SIG-M5 treated with dmso at 0.1 percent for 504 hours (cell line): ENCODE measurements at regions not wholly inside any gene's neighbourhood (a gene's known extent, or its start where the extent isn't known, plus 50 kb on each side); places are given as distances from the start of the nearest gene placed in this dataset.
"Not testable (repeated sequence)": the region's sequence is repeated elsewhere in the genome, so short reads cannot be mapped to it uniquely, and the experiment has no call there.

ENCODE experiments used
- DNase-seq: peaks from one replicate; lab custom pipeline; 2025; ENCODE audit not compliant: unreplicated experiment; lab: John Stamatoyannopoulos, UW

DNA sequence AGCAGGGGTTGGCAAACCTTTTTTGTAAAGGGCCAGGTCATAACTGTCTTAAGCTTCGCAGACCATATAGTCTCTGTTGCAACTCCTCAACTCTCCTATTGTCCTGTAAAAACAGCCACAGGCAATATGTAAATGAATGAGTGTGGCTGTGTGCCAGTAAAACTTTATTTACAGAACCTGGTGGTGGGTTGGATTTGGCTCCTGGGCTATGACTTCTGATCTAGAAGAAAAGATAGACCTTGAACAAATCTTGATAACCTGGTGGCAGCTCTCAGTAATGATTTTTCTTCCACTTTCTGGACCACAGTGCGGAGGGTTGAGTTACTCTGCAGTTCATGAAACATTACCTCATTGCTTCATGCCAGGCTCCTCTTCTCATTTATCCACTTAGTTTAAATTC, 139.3 kb downstream of the MYCN start:
- DNase-seq: no peak

GRCh38 chr2:16077601-16078000, 137.3 kb downstream of the MYCN start:
- no peak for DNase-seq

DNA sequence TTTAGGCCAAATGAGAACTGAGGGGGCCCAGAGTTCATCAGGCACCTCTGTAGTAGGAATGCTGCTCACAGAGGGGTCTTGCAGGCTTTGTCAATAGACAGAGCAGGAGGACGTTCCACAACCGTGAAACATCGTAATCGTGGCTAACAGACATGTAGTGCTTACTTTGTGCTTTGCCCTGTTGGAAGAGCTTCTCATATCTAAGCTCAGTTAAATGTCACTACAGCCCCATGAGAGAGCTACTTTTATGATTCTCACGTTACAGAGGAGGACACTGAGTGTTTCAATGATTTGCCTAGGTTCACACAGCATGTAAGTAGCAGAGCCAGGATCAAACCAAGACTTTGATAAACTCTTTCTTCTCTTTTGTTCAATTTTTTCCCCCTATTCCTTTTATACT, 136.6 kb downstream of the MYCN start:
- DNase-seq: no peak

GRCh38 chr2:16075045-16076012, 135.0 kb downstream of the MYCN start:
- DNase-seq: no peak

DNA sequence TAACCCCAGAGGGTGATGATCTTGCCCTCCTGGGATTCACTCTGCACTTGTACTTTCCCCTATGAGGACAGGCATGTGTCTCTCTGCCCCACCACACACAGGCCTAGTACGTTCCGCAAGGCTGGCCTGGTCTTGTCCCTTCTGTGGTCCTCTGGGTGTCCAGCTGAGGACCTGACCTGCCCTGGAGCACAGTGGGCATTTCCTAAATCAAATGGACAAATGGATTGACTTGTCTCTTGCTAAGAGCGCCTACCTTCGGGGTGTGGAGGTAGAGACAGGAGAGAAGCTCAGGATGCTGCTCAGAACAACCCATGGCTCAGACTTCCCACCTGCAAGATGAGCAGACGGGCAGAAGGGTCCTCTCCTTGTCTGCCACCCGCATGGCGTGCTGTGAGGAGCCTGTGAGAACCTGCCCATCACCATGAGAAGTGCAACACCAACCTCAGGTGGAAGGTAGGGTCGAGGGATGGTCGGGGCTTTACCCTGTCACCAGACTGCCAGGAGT, 133.6 kb downstream of the MYCN start:
- DNase-seq: no peak

DNA sequence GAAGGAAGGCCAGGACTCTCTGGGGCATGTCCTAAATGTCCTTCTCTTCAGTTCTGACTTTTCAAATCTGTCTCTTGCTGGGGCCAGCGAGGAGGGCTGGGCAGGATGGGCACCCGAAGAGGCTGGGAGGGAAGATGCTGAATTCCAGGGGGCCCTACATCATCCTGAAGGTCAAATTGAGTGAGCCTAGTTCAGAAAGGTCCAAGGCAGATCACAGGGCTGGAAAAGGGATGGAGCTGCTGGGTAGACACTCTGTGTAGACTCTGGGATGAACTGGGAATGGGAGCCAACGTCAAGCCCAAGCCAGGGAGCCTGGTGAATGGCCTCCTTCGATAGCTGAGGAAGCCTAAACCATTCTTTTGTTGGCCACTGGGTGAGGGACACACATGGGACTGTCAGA, 133.1 kb downstream of the MYCN start:
- no peak for DNase-seq

DNA sequence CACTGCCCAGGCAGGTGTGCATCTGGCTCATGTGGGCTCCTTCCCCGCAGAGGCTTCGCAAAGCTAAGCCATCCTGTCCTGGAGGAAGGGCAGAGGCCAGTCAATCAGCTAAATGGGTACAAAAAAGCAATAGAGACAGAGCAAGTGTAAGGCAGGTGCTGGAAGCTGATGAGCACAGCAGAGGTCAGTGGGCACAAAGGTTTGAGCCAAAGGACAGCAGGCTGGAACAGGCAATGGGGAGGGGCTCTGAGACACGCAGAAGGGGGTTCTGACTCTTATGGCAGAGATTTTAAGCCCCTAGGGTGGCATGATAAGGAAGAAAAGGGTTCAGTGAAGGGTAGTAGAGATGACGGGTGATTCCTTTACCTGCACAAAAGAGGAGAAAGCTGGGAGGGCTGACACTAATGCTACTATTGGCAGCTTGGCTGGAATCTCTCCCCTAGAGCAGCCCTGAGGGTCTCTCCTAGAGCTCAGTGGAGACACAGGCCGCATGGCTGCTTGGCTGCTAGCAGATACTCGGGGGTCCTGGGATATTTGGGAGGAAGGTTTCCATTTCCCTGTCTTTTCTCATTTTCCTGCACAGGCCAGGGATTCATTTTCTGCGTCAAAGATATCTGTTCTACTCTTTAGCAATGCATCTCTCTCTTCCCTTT, 132.4 kb downstream of the MYCN start:
- no peak for DNase-seq

DNA sequence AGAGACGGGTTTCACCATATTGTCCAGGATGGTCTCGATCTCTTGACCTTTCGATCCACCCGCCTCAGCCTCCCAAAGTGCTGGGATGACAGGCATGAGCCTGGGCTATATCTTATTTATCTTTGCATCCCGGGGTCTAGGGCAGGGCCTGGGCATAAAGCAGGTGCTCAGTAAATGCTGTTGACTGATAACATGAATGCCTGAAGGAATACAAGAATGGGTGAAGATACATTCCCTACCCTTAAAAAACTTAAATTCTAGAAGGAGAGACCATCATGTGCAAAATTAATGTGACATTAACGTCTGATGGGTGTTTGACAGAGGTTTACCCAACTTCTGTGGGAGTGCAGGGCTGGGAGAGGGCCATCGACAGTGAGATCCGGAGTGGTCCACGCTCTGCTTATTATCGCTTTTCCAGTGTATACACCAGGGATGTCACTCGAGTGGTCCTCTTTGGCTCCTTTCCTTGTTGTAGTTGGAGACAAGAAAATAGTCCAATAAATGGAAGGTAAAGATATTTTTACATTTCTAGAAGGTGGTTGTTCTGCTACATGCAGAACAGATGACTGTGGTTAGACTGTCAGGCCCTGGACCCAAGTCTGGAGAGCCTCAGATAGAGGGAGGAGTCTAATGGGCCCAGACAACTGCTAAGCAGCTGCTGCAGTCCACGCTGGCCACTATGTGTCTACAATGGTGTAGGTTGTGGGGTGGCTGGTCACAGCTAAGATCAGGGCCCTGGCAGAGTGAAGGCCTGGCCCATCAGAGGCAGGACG, 131.7 kb downstream of the MYCN start:
- DNase-seq: no peak

- no peak for DNase-seq
Observed at GRCh38 chr2:16071039-16071864, 130.9 kb downstream of the MYCN start.

DNA sequence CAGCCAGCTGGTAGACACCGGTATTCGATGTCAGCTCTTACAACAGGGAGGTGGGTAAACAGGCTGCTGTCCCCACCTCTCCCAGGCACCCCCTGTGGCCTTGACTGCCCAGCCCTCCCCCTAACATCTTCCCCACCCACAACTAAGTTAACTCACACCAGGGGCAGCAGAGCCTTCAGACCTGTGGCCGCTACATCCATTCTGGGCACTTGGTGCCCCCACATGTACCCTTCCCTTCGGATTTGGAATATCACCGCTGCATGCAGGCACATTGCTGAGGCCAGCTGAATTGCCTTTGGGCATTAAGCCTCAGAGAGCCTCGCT, 130.3 kb downstream of the MYCN start:
- no peak for DNase-seq

- no peak for DNase-seq
Observed at GRCh38 chr2:16069933-16070647, 129.7 kb downstream of the MYCN start.

DNA sequence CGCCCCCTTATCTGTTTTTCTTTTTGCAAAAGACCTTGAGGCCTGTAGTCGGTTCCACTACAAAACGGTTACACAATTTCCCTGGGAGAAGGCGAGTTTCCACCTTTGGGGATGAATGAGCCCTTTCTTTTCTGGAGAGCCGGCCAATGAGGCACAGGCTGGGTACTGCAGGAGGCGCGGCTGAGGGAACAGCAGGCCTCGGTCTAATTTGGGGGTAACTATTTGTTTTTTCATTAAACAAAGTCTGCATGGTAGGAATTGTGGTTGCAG, 129.2 kb downstream of the MYCN start:
- no peak for DNase-seq

GRCh38 chr2:16068552-16068940, 128.2 kb downstream of the MYCN start:
- no peak for DNase-seq

- DNase-seq: no peak
Observed at GRCh38 chr2:16067866-16068551, 127.7 kb downstream of the MYCN start.

DNA sequence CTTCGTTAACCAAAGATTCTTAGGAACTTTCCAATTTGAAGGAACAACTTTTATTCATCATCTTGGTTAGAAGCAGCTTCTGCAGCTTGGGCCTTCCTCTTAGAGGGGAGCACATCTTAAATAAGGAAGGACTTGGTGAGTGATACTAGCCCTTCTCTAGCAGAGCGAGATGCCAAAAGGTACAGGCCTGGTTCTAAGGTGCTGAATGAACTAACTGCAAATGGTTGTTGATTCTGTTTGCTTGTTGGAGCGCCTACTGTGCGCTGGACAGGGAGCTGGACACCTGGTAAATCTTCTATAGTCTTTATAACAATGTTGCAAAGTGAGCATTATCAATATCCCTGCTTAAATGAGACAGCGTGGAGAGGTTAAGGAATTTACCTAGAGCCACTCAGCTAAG, 127.1 kb downstream of the MYCN start:
- DNase-seq: no peak

DNA sequence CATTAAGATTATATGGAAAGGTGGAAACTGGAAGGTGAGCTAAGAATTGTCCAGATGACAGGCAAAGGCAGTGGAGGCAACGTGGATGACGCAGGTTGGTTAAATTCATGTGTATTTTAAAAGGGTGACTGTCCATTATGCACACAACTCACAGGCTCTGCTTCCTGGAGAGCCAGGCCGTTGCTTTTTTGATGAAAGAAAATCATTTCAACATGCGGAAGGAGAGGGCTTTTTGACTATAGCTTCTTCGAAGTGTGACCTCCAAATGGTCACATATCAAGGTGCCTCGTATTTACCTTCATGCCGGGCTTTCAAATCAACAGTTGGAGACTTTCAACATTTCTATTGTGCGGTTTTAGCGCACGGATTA, 126.7 kb downstream of the MYCN start:
- DNase-seq: no peak

GRCh38 chr2:16066261-16067036, 126.1 kb downstream of the MYCN start:
- DNase-seq: no peak

GRCh38 chr2:16065272-16066069, 125.1 kb downstream of the MYCN start:
- DNase-seq: not testable (repeated sequence)
